Left cardiac atrium (tissue), 4 donors: ENCODE measurements at regions not wholly inside any gene's neighbourhood (a gene's known extent, or its start where the extent isn't known, plus 50 kb on each side); places are given as distances from the start of the nearest gene placed in this dataset.
A peak's percentile ranks its signal among the peaks of the same experiment; 100 is the strongest.

Experiments
- ATAC-seq, 2 donors: fragments of 200-7000 bp; cut with Tn5 transposase; one replicate each; pipeline ENCODE4 v1.9.1; 2020; ENCODE audit warnings: mild to moderate bottlenecking in 2 of 2, moderate library complexity in 2 of 2
- DNase-seq: peaks from one replicate; pipeline ENCODE4 v3.0.0-alpha.2; 2020
- intact Hi-C, 2 donors: fragments of 100-400 bp; cut with DNase I; formaldehyde crosslinking; loops; one replicate each; pipeline versions ENCODE4 v1.14.1 to v1.15.1; 2022 to 2023
- donor health status: DM: no; HTN: yes; CAD: no.
- donor health status: DM: no; HTN: yes; CAD: no; lungs with severe emphysema.
- donor health status: DM: yes; HTN: yes; CAD: no.
- donor health status: Dilated cardiomyopathy.

GRCh38 chr21:35860189-35860869 lies 200.0 kb downstream of the SETD4 start:
- ATAC-seq (no peak), DNase-seq (no peak)
- intact Hi-C loops, result no loop called here

DNA sequence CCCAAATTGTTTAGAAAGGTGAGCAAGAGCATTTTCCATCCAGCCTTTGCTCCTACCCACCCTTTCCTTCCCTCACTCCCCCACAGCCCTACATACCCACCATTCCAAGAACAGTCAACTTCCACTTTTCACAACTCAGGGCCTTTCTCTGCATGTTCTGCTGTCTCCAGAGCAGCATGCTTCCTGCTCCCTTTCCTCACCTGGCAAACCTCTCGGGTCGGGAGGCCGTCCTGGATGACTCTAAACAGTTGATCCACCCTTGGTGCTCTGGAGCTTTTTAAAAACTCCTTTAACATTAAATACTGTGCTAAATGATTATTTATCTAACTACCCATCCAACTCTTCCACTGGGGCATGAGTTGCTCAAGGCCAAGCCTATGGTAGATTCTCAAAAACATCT lies 200.6 kb downstream of the SETD4 start:
- intact Hi-C loops, result no loop called here
- DNase-seq (no peak), ATAC-seq (no peak)

- ATAC-seq, result peak; percentile 15 to 76
- intact Hi-C loops, result no loop called here
- DNase-seq, result no peak
Measured at GRCh38 chr21:35857095-35857494, 203.2 kb downstream of the SETD4 start.

- intact Hi-C loops, result no loop called here
- DNase-seq, result no peak
- no peak for ATAC-seq
Measured at GRCh38 chr21:35855484-35855883, 204.8 kb downstream of the SETD4 start.

DNA sequence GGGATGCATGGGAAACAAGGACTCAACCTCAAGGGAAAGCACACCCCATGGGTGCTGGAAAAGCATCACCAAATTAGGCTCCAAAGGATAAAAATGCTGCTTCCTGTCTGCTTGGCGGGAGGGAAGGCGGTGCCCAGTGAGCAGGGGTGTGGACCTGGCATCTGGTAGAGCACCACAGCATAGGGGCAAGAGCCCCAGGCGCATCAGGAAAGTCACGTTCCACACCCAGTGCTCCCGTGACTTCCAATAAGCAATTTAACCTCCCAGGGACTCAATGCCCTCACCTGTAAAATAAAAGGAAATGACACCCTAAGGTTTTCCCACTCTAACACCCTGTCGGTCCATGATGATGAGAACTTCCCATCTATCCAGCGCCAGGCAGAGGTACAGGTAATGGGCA lies 206.0 kb downstream of the SETD4 start:
- intact Hi-C loops, result no loop called here
- ATAC-seq (no peak), DNase-seq (no peak)

DNA sequence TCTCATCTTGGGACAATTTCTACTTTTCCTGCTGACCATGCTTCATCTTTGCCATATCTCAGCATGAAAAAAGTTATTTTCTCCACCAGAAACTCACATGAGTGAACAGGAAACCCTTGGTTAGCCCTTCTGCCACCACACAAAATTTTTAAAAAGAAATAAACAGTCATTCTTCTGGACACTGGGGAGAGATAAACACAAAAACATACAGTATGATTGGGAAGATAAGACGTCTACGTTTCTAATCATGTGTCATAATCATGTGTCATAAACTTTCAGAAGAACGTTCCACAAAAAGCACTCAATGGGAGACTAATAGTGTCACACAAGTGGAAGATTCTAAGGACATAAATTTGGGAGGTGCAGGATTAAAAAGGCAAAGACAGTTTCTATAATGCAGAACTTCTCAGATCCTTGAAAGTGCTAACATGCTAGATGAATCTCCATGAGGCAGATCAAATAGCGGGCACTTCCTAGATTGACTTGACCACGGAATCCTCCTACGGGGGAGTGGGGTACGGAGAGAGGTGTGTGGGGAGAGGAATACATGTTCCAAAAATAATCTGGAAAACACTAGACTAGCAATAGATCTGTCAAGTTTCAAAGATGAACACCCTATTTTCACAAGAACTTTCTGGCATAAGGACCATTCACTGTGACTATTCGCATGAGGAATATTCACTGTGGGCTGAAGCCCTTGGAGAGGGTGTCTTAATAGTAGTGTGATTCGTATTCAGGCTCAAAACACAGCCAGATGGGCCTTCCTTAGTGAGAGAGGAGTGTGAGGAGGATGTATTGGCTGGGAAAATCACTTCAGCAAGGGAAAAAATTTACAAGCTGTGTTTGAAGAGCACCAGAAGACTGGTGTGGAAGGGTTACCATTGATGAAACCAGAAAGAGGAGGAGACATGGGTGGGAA lies 206.7 kb downstream of the SETD4 start:
- ATAC-seq (no peak), DNase-seq (no peak)
- intact Hi-C loops, result no loop called here

GRCh38 chr21:35852820-35853219 lies 207.5 kb downstream of the SETD4 start:
- no peak for DNase-seq
- ATAC-seq, result peak; percentile 8 to 14
- intact Hi-C loops, result no loop called here

DNA sequence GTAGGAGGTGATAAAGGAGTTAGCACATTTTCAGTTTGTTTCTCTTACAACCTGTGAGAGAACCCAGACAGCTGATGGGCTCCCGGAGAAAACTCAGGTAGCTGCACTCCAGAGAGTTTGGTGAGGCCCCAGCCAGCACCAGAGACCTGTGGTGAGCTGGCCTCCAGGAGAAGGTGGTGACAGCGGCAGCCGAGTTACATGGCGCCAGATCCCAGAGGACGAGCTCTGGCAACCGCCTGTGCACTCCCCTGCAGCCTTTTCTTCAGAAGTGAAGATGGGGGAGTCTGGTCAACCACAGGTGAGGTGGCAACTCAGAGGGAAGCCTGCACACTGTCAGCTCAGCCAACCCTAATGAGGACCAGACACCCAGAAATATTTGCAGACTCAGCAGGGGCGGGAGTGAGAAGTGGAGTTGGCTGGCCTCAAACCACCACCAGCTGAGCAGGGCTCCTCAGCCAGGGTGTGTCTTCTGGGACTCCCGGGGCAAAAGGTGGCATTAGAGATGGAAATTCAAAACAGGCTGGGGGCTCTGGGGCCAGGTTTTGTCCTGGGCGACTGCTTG lies 209.7 kb downstream of the SETD4 start:
- DNase-seq (peak; percentile 23), ATAC-seq (peak; percentile 10 to 37)
- intact Hi-C loops, result no loop called here

- DNase-seq (no peak), ATAC-seq (peak; percentile 44 to 77)
- intact Hi-C loops, result no loop called here
Measured at GRCh38 chr21:35850029-35850428, 210.3 kb downstream of the SETD4 start.

DNA sequence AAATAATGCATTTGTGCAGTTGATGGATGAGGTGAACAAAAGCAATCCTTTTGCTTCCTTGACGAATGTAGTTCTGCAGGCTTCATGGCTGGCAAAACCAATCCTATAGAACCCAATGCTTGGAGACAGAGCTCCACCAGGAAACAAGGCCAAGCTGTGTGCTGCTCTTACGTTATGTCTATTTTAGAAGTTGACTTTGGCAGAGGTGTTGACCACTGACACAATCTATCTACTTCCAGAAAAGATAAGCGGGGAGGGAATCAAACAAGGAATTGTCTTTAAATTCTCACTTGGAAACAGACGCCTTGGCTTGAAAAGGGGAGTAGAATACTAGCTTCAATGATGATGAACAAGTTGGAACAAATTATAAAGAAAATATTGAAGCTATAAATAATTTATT lies 211.2 kb downstream of the SETD4 start:
- DNase-seq, result no peak
- intact Hi-C loops, result loop anchor here (10.0 kb wide), 3 partner anchors 96 to 1104 kb away; no protein-coding TSS in a partner anchor
- peak; percentile 69 to 83 for ATAC-seq

DNA sequence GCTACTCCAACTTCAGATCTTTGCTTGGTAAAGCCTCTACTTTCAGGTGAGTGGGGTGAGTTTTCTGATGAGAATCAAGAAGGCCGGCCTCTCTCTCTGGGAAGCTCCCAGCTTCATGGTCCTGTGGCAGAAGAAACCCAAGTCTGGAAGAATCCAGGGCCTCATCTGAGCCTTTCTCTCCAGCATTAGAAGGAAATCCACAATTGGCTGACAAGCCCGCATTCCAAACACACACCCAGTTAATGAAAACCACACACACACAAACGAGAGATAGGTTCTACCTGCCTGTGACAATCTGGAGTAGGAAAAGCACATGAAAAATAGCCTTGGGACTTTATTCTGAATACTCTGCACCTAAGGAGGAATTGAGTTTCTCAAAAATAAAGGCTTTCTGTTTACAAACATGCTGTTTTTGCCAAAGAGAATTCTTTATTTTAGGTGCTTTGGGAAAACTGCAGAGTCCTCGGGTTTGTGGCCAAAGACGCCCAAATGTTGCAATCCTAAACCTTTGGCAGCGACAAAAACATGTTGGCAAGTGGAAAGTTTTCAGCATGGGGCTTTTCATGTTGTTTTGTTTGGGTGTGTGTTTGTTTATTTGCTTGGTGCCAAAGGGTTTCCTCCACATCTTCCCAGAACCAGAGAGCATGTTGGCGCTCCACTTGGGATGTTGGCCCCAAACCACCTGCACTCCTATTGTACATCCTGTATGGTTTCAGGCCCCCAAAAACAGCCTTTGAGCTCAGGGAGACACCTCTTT lies 216.2 kb downstream of the SETD4 start:
- ATAC-seq (peak in 1 of 2 donors; percentile 39), DNase-seq (peak; percentile 24)
- intact Hi-C loops, result loop anchor here (10.0 kb wide), 3 partner anchors 101 to 1099 kb away; no protein-coding TSS in a partner anchor

DNA sequence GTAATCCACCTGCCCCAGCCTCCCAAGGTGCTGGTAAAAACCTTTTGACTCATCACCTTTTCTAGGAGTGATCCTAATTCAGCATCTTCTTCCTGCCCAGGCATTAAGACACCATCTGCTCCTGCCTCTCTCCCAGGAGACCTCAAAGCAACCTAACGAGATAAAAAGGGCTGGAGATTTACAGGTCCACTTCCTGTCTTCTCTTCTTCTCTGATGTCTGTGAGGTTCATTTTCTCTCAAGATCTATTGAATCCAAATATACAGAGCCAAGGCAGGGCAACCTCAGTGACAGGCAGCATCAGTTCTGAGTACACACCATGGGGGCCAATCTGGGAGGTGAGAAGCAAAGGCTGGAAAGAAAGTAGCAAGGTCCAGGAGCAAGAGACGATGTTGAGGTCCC lies 219.4 kb downstream of the SETD4 start:
- DNase-seq, result no peak
- ATAC-seq, result no peak
- intact Hi-C loops, result loop anchor here (10.0 kb wide), 3 partner anchors 104 to 1096 kb away; no protein-coding TSS in a partner anchor

- intact Hi-C loops, result loop anchor here (10.0 kb wide), 3 partner anchors 105 to 1095 kb away; no protein-coding TSS in a partner anchor
- ATAC-seq, result peak; percentile 66 to 75
Measured at GRCh38 chr21:35840197-35840799, 220.0 kb downstream of the SETD4 start.

GRCh38 chr21:35838987-35839763 lies 221.2 kb downstream of the SETD4 start:
- DNase-seq (no peak), ATAC-seq (peak in 1 of 2 donors; percentile 61)
- intact Hi-C loops, result loop anchor here in 1 of 2 donors (2.0 kb wide), 1 partner anchor 1094 kb away; no protein-coding TSS in a partner anchor

More at GRCh38 chr21:35840197-35840799, 220.0 kb downstream of the SETD4 start:
- peak; percentile 71 for DNase-seq

DNA sequence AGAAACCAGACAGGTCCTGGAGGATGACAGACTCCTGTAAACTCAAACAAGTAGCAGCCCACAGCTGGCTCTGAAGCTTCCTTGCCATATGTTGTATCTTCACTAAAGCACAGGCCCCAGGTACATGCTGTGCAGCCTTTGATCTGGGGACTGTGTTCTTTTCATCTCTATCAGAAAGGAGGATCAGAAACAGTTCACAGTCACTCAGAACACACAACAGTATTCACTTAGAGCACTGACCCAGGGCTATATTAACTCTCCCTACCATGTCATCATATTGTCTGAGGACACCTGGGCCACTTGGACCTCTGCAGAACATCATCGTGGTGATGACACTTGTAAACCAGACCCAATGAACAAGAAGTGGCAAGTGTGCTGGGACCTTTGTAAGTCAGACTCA lies 222.0 kb downstream of the SETD4 start:
- DNase-seq (no peak), ATAC-seq (peak; percentile 22 to 55)
- intact Hi-C loops, result loop anchor here in 1 of 2 donors (2.0 kb wide), 1 partner anchor 1094 kb away; no protein-coding TSS in a partner anchor

GRCh38 chr21:35833991-35834390 lies 226.3 kb downstream of the SETD4 start:
- DNase-seq (no peak), ATAC-seq (peak; percentile 27 to 46)
- intact Hi-C loops, result no loop called here

- ATAC-seq, result no peak
- intact Hi-C loops, result no loop called here
- no peak for DNase-seq
Measured at GRCh38 chr21:35833388-35833787, 226.9 kb downstream of the SETD4 start.

GRCh38 chr21:35831230-35831629 lies 229.1 kb downstream of the SETD4 start:
- no peak for ATAC-seq
- no peak for DNase-seq
- intact Hi-C loops, result no loop called here
